Left kidney (tissue), 1 donor: ENCODE measurements at regions not wholly inside any gene's neighbourhood (a gene's known extent, or its start where the extent isn't known, plus 50 kb on each side); places are given as distances from the start of the nearest gene placed in this dataset.
A peak's percentile ranks its signal among the peaks of the same experiment; 100 is the strongest.

Experiments used
- DNase-seq: peaks from one replicate; pipeline ENCODE4 v3.0.0-alpha.2; 2013

DNA sequence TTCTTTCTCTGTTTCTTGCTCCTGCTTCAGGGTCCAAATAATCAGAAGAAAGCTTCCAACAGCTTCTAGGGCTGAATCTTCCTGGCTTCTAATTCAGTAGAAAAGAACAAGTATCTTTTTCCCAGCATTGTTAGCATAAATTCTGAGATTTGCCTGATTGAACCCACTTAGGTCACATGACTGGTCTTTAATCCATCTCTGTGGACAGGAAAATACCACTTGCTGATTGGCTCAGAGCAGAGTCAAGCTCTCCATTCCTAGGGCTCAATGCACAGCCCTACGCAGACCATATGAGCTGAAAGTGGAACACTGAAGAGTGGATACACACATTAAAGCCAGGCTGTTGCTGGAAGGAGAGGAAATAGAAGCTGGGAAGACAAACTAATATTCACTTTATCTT is 99.6 kb upstream of the RPL34 start:
- DNase-seq = no peak

DNA sequence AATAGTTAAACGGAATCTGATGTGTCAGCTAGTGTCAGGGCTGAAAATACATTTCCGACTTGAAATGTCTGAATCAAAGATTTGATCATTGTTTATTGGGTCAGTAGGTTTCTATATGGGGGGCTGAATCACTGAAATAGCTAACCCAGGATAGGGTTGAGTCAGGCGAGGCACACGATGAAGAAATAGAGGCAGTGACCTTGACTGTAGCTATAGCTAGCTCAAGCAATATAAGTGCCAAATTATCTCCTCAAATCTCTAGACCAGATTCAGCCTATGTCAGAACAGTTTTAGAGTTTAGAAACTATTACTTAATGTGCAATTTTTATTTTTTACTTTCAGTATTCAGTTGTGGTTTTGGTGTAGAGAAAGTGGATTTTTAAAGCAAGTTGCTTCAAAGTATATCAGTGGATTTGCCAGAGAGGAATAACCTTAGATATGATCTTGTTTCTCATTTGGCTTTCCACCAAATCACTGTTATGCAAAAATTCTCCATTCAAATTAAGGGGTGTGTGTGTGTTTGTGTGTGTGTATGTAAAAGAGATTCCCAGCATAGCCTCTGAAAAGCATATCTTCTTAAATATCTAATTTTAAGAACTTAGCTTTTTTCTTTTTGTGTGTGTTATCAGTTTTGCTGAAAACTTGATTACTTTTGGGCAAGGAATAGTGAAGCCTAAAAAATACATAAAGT is 100.3 kb upstream of the RPL34 start:
- DNase-seq = no peak

GRCh38 chr4:108519208-108519833 is 101.1 kb upstream of the RPL34 start:
- no peak for DNase-seq

GRCh38 chr4:108512615-108513505 is 107.5 kb upstream of the RPL34 start:
- peak; percentile 78 for DNase-seq

- no peak for DNase-seq
Observed at GRCh38 chr4:108511618-108512017, 108.8 kb upstream of the RPL34 start.

GRCh38 chr4:108502356-108502755 is 118.0 kb upstream of the RPL34 start:
- no peak for DNase-seq

- no peak for DNase-seq
Observed at GRCh38 chr4:108498925-108499324, 121.5 kb upstream of the RPL34 start.

DNA sequence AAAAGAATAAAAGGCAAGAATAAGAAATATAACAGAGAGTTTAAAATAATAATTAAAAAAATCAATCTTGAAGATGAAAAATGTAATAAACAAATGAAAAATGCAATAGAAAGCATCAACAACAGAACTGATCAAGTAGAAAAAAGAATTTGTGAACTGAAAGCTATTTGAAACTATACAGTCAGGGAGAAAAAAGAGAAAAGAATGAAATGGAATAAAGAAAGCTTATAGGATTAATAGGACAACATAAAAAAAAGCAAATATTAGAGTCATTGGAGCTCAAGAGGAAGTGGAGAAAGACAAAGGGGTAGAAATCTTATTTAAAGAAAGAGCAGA is 126.8 kb upstream of the RPL34 start:
- no peak for DNase-seq

DNA sequence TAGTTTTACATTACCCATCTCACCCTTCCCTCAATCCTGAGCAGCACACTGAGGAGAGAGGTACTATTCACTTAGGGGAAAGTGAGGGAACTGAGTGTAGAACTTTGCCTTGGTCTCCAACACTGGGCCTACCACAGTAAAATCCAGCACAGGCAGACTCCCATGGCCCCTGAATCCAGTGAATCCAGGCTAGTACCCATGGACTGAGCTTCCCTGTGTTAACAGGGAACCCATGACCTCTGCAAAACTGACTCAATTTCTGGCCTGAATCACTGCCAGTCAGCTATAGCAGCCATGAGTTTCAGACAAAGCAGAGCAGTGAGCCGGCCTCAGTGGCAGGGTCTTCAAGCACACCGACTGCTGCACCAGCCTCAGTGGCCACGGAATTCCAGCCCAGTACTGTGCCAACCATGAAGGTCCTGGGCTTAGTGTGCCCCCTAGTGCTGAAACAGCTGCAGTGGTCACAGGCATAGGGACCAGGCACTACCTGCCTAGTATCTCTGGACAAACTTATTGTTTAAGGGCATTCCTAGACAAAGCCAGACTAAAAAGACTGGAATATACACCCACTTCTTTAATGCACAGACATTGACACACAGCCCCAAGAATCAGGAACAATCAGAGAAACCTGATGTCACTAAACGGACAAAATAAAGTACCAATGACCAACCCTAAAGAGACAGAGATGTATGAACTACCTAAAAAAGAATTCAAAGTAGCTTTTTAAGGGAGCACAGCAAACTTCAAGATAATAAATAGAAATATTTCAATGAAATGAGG is 127.4 kb upstream of the RPL34 start:
- DNase-seq = no peak

DNA sequence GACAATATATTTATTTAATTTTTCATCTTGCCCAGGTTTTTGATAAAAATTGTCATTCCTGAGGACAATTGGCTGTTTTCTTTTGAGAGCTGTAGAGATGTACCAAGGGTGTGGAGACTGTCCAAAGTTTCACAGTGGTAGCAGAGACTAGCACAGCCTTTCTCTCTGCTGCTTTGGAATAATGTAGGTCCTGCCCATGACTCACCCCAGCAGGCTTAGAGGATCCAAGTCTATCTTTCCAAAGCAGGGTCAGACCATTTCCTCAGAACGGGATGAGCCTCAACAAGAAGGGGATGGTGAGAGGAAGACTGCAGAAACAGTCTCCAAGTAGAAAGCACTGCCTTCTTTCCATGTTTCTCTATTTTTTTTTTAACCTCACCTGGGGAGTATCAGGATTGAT is 131.5 kb upstream of the RPL34 start:
- no peak for DNase-seq

DNA sequence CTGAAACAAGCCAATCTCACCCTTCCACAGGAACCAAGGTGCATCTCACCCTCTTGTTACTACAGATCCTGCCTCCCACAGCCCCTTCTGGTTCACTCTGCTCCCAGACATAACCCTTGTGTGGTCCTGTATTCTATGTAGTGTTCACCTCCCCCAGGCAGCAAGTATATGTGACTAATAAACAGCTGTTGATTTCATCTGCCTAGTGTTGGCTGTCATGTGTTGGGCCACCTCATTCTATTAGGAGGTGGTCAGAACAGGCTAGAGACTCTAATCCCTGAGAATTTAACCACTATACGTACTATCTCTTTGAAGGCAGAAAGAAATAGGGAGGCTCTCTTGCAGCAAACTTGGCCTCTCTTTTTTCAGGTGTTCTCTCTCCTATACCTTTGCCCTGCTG is 134.3 kb upstream of the RPL34 start:
- no peak for DNase-seq

DNA sequence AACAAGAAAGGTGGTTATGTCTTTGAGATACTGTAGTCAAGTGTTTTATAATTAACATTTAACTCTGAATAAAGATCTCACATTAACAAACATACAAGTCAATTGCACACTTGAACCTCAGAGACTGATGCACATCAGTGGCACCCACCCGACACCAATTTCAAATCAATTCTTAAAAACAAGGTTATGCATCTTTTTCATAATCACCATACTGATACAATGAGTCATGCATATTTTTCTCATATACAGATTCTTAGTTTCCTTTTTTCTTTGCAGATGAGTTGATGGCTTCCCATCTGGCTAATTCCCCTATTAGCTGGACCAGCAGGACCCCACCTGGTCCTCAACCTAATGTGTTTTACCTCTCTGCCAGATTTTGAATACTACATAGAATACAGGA is 136.2 kb upstream of the RPL34 start:
- DNase-seq = no peak

DNA sequence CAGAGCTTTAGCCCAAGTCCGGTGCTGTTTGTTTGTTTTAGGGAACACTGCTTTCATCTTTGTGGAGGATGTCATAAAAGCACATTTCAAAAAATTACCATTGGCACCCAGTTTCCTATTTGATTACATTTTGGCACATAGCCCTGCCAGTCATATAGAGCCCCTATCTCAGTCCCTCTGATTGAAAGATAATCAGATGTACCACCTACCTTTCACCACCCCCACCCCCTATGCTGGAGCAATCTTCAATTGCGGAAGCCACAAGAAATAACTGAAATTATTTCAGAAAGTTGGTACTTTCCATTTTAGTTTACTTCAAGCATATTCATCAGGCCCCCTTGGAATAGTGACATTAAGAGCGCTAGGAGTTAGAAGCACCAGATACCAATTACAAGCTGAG is 136.7 kb upstream of the RPL34 start:
- DNase-seq = no peak

GRCh38 chr4:108483079-108483478 is 137.3 kb upstream of the RPL34 start:
- DNase-seq = no peak

DNA sequence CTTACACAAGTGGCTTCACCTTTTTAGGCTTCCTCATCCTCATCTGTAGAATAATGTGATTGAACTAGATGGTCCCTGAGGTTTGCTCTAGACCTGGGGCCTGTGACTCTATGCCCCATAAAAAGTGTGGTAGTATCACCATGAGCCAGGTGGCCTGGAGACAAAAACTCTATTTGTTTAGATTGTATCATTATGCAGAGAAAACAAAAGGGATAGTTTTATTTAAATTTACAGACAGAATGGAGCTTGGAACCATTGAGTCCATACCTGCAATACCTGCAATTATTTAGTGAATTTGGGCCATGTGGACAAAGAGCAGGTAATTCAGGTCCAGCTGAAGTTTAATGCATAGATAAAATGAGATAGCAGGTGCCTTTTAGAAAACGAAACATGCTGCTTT is 139.5 kb upstream of the RPL34 start:
- DNase-seq = no peak

DNA sequence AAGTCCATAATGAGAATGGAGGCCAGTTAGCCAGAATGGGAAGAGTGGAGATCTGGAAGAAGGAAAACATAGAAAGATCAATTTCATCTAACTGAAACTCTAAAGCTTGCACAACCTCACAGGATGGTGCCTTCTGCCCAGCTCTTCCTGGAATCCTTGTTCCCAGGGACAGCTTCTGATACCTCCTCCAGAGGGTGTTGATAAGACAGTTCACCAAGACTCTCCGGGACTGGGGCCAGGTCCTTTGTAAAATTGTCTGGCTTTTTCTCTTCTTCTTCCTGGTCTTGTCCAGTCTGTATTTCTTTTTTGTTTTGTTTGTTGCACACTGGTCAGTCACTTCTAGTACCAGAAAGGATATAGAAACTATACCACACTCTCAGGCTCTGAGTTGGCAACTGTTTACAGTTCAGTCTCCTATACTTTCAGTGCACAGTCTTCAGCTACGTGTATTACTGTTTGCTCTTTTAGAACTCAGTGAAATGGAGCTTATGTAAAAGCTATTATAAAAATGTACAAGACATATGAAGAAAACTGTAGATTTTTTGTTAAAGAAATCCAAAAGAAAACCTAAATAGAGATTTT is 142.8 kb upstream of the RPL34 start:
- no peak for DNase-seq

DNA sequence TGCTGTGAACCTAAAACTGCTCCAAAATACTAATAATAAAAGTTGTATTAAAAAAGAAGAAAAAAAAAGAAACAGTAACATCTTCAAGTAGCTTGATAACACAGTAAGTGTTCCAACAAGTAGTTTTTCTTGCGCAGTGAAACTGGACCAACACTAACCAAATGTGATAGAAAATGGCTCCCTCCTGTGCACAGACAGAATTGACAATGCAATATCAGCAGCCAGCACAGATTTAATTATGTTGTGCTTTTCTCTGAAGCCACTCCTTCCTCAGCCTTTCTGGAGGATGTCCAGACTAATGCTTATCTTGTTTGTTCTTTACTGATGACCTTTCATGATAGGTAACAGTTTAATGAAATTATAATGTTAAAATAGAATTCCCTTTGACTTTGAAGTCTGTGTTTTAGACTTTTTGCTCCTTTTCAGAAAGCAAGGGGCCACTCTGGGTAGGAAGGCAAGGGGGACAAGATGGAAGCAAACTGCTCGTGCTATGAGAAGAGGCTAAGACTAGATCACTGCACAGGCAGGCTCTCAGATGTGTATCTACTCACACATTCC is 147.1 kb upstream of the RPL34 start:
- no peak for DNase-seq

GRCh38 chr4:108466936-108467902 is 153.2 kb upstream of the RPL34 start:
- no peak for DNase-seq

DNA sequence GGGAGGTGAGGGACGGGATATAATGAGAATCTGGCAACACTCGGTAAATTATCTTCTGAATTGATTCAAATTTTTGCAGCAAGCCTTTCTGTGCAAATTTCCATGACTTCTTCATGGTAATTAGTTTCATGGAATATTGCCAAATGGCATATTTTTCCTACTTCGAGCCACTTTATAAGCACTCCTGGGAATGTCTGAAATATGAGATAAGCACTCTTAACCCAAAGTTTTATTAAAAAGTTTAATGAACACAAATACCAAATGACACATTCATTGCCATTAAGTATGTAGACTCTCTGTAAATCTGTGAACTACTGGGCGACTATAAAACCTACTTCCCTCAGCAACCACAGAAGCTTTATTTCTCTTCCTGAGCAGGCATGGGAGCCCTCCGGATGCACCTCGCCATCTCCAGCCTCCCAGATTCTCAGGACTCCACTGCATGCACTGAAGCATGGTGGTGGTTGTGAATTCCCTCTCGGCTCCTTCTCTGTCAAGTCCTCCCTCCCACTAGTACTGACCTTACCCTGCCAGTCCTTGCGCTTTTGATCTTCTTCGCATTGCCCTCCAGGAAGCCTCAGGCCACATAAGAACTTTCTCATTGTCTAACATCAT is 154.4 kb upstream of the RPL34 start:
- DNase-seq = no peak

- DNase-seq = no peak
Observed at GRCh38 chr4:108458681-108459080, 161.7 kb upstream of the RPL34 start.
